Dermis blood vessel endothelial cell (primary cell): ENCODE measurements at regions not wholly inside any gene's neighbourhood (a gene's known extent, or its start where the extent isn't known, plus 50 kb on each side); places are given as distances from the start of the nearest gene placed in this dataset.
"Not testable (repeated sequence)": the region's sequence is repeated elsewhere in the genome, so short reads cannot be mapped to it uniquely, and the experiment has no call there.

ENCODE experiments used
- DNase-seq: peaks from one replicate; pipeline ENCODE4 v3.0.0; 2010

- no peak for DNase-seq
Observed at GRCh38 chr2:375270-375955, 87.5 kb upstream of the ALKAL2 start.

GRCh38 chr2:368386-368785 is 80.5 kb upstream of the ALKAL2 start:
- DNase-seq = no peak

GRCh38 chr2:367246-367645 is 79.4 kb upstream of the ALKAL2 start:
- no peak for DNase-seq

- no peak for DNase-seq
Observed at GRCh38 chr2:366706-367105, 78.8 kb upstream of the ALKAL2 start.

- no peak for DNase-seq
Observed at GRCh38 chr2:365367-366275, 77.7 kb upstream of the ALKAL2 start.

GRCh38 chr2:363824-364470 is 76.1 kb upstream of the ALKAL2 start:
- no peak for DNase-seq

- no peak for DNase-seq
Observed at GRCh38 chr2:362924-363323, 75.0 kb upstream of the ALKAL2 start.

- no peak for DNase-seq
Observed at GRCh38 chr2:360124-360523, 72.2 kb upstream of the ALKAL2 start.

GRCh38 chr2:359047-359446 is 71.2 kb upstream of the ALKAL2 start:
- DNase-seq = no peak

GRCh38 chr2:357811-358210 is 69.9 kb upstream of the ALKAL2 start:
- no peak for DNase-seq

- DNase-seq = not testable (repeated sequence)
Observed at GRCh38 chr2:356304-356703, 68.4 kb upstream of the ALKAL2 start.

- no peak for DNase-seq
Observed at GRCh38 chr2:355773-356172, 67.9 kb upstream of the ALKAL2 start.

- DNase-seq = no peak
Observed at GRCh38 chr2:352696-353095, 64.8 kb upstream of the ALKAL2 start.

- DNase-seq = no peak
Observed at GRCh38 chr2:349390-349789, 61.5 kb upstream of the ALKAL2 start.

- DNase-seq = no peak
Observed at GRCh38 chr2:348361-348916, 60.5 kb upstream of the ALKAL2 start.

- no peak for DNase-seq
Observed at GRCh38 chr2:344811-345210, 56.9 kb upstream of the ALKAL2 start.

GRCh38 chr2:343355-343754 is 55.5 kb upstream of the ALKAL2 start:
- DNase-seq = no peak

GRCh38 chr2:341912-342311 is 54.0 kb upstream of the ALKAL2 start:
- DNase-seq = no peak

- no peak for DNase-seq
Observed at GRCh38 chr2:341017-341542, 53.2 kb upstream of the ALKAL2 start.
